ENCODE measurements at regions not wholly inside any gene's neighbourhood (a gene's known extent, or its start where the extent isn't known, plus 50 kb on each side); places are given as distances from the start of the nearest gene placed in this dataset.

GRCh38 chr4:96379524-96379923, 539.6 kb downstream of the PDHA2 start:
- Histone ChIP-seq H3K27me3 (ENCODE audit: insufficient read depth, poor library complexity, severe bottlenecking) (no peaks in the 10 kb centered on the region), H3K27ac (replicated peaks) (no peak overlapping the region), H3K4me3 (replicated peaks; ENCODE audit: insufficient read depth, low read length) (no peak overlapping the region)
- DNase-seq (ENCODE audit: low read depth in 1 of 2, low spot score in 1 of 2): no peak
- TF ChIP-seq SPI1 (IDR thresholded peaks at IDR 0.05; ENCODE audit: borderline replicate concordance, low read depth) (no peak), POLR2AphosphoS5 (IDR thresholded peaks at IDR 0.05; ENCODE audit: low read depth) (no peak), GABPA (IDR thresholded peaks at IDR 0.05; ENCODE audit: low read depth) (no peak), REST (IDR thresholded peaks at IDR 0.05; ENCODE audit: insufficient replicate concordance, low read depth) (no peak)
- TF ChIP-seq, protein P1, sequence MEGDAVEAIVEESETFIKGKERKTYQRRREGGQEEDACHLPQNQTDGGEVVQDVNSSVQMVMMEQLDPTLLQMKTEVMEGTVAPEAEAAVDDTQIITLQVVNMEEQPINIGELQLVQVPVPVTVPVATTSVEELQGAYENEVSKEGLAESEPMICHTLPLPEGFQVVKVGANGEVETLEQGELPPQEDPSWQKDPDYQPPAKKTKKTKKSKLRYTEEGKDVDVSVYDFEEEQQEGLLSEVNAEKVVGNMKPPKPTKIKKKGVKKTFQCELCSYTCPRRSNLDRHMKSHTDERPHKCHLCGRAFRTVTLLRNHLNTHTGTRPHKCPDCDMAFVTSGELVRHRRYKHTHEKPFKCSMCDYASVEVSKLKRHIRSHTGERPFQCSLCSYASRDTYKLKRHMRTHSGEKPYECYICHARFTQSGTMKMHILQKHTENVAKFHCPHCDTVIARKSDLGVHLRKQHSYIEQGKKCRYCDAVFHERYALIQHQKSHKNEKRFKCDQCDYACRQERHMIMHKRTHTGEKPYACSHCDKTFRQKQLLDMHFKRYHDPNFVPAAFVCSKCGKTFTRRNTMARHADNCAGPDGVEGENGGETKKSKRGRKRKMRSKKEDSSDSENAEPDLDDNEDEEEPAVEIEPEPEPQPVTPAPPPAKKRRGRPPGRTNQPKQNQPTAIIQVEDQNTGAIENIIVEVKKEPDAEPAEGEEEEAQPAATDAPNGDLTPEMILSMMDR (IDR thresholded peaks at IDR 0.05; ENCODE audit: insufficient read depth, low read length): no peak

- no peak for DNase-seq (ENCODE audit: low read depth in 1 of 2, low spot score in 1 of 2)
- H3K27me3 ChIP-seq (ENCODE audit: insufficient read depth, poor library complexity, severe bottlenecking): no peaks in the 10 kb centered on the region
- no peak overlapping the region for H3K4me3 ChIP-seq (replicated peaks; ENCODE audit: insufficient read depth, low read length)
- no peak for TF ChIP-seq REST (IDR thresholded peaks at IDR 0.05; ENCODE audit: insufficient replicate concordance, low read depth)
- TF ChIP-seq SPI1 (IDR thresholded peaks at IDR 0.05; ENCODE audit: borderline replicate concordance, low read depth): no peak
- TF ChIP-seq POLR2AphosphoS5 (IDR thresholded peaks at IDR 0.05; ENCODE audit: low read depth): no peak
- TF ChIP-seq GABPA (IDR thresholded peaks at IDR 0.05; ENCODE audit: low read depth): no peak
- TF ChIP-seq, protein P1 (IDR thresholded peaks at IDR 0.05; ENCODE audit: insufficient read depth, low read length): no peak
- H3K27ac ChIP-seq (replicated peaks): no peak overlapping the region
Observed at GRCh38 chr4:96380106-96380505, 540.2 kb downstream of the PDHA2 start.

- Histone ChIP-seq H3K27me3 (ENCODE audit: insufficient read depth, poor library complexity, severe bottlenecking) (no peaks in the 10 kb centered on the region), H3K4me3 (replicated peaks; ENCODE audit: insufficient read depth, low read length) (no peak overlapping the region), H3K27ac (replicated peaks) (no peak overlapping the region)
- DNase-seq (ENCODE audit: low read depth in 1 of 2, low spot score in 1 of 2): no peak
- peak; percentile 39; the same call in 1 of the 2 replicates for TF ChIP-seq SPI1 (IDR thresholded peaks at IDR 0.05; ENCODE audit: borderline replicate concordance, low read depth)
- TF ChIP-seq GABPA (IDR thresholded peaks at IDR 0.05; ENCODE audit: low read depth): no peak
Observed at GRCh38 chr4:96383349-96383748, 543.5 kb downstream of the PDHA2 start.

DNA sequence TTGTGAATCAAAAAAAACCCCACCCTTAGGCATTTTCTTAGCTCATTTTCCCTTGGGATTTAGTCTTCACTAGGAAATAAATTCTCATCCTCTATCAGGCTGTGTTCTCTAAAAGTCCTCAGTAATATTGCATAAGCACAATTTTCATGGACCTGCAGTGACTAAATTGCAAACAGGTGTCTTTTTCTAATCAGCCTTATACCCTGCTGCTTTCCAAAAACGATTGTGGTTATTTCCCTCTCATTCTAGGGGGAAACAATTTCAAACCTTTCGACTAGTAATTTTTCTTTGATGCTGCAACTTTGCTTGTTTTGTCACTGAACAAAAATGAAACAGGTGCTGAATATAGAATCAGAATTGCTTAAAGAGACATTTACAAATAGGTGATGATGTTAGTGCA, 549.9 kb downstream of the PDHA2 start:
- Histone ChIP-seq H3K27me3 (ENCODE audit: insufficient read depth, poor library complexity, severe bottlenecking) (no peaks in the 10 kb centered on the region), H3K27ac (replicated peaks) (no peak overlapping the region), H3K4me3 (replicated peaks; ENCODE audit: insufficient read depth, low read length) (no peak overlapping the region)
- no peak for DNase-seq (ENCODE audit: low read depth in 1 of 2, low spot score in 1 of 2)
- TF ChIP-seq SPI1 (IDR thresholded peaks at IDR 0.05; ENCODE audit: borderline replicate concordance, low read depth) (no peak), GABPA (IDR thresholded peaks at IDR 0.05; ENCODE audit: low read depth) (no peak), REST (IDR thresholded peaks at IDR 0.05; ENCODE audit: insufficient replicate concordance, low read depth) (no peak), POLR2AphosphoS5 (IDR thresholded peaks at IDR 0.05; ENCODE audit: low read depth) (no peak)
- TF ChIP-seq, protein P1 (IDR thresholded peaks at IDR 0.05; ENCODE audit: insufficient read depth, low read length): no peak

Data from HL-60 (cell line).